SK-N-SH treated with all-trans-retinoic acid at 6 μM for 48 hours (cell line): ENCODE measurements at regions not wholly inside any gene's neighbourhood (a gene's known extent, or its start where the extent isn't known, plus 50 kb on each side); places are given as distances from the start of the nearest gene placed in this dataset.

Experiments used
- ARNTL ChIP-seq: fragments of 450-650 bp; formaldehyde crosslinking; IDR thresholded peaks from 2 replicates; pipeline ENCODE4 v1.5.0; 2020; ENCODE audit warnings: low read depth, mild to moderate bottlenecking, moderate library complexity, borderline replicate concordance
- BACH2 ChIP-seq: fragments of 250-450 bp; sonication (Bioruptor Pico); IDR thresholded peaks from 2 replicates; pipeline ENCODE4 v1.9.0; 2021; ENCODE audit warnings: mild to moderate bottlenecking, borderline replicate concordance
- CREB5 ChIP-seq: fragments of 250-450 bp; sonication (Bioruptor Pico); IDR thresholded peaks from 2 replicates; pipeline ENCODE4 v1.5.1; 2020; ENCODE audit warnings: low read depth, mild to moderate bottlenecking, moderate library complexity
- TSHZ2 ChIP-seq: fragments of 250-450 bp; sonication (Bioruptor Pico); IDR thresholded peaks from 2 replicates; pipeline ENCODE4 v1.5.0; 2020; ENCODE audit warnings: mild to moderate bottlenecking, moderate library complexity
- ZFP3 ChIP-seq: fragments of 250-450 bp; sonication (Bioruptor Pico); IDR thresholded peaks from 2 replicates; pipeline ENCODE4 v1.5.0; 2020; ENCODE audit warnings: mild to moderate bottlenecking, moderate library complexity
- ZFP30 ChIP-seq: fragments of 450-650 bp; formaldehyde crosslinking; IDR thresholded peaks from 2 replicates; pipeline ENCODE4 v1.5.0; 2022; ENCODE audit warnings: mild to moderate bottlenecking, moderate library complexity
- ZNF70 ChIP-seq: fragments of 450-650 bp; formaldehyde crosslinking; IDR thresholded peaks from 2 replicates; pipeline ENCODE4 v1.5.0; 2020; ENCODE audit warnings: mild to moderate bottlenecking, moderate library complexity

GRCh38 chr5:33328818-33329217, 111.9 kb upstream of the TARS1 start:
- TF ChIP-seq ARNTL (CRISPR knock-in tag) = no peak
- TF ChIP-seq TSHZ2 (CRISPR knock-in tag) = no peak
- no peak for TF ChIP-seq ZFP3
- no peak for TF ChIP-seq BACH2
- no peak for TF ChIP-seq CREB5 (CRISPR knock-in tag)
- no peak for TF ChIP-seq ZFP30
- no peak for TF ChIP-seq ZNF70 (CRISPR knock-in tag)
